Upper lobe of left lung (tissue), 6 donors: ENCODE measurements at regions not wholly inside any gene's neighbourhood (a gene's known extent, or its start where the extent isn't known, plus 50 kb on each side); places are given as distances from the start of the nearest gene placed in this dataset.

Source experiments
- ATAC-seq, 2 donors: fragments of 200-7000 bp; cut with Tn5 transposase; one replicate each; pipeline ENCODE4 v1.9.1; 2022; ENCODE audit warnings: mild to moderate bottlenecking in 2 of 2, moderate library complexity in 2 of 2; ENCODE audit not compliant: low FRiP score in 2 of 2
- DNase-seq, 2 donors: peaks; one replicate each; pipeline ENCODE4 v3.0.0-alpha.2; 2019 to 2020
- H3K27ac ChIP-seq, 4 donors: fragments of 200-600 bp; sonication (generic); one replicate each; pipeline ENCODE4 v1.5.1; 2016 to 2019
- H3K27me3 ChIP-seq, 4 donors: fragments of 200-600 bp; sonication (generic); one replicate each; pipeline ENCODE4 v1.5.1; 2017 to 2019
- H3K36me3 ChIP-seq, 4 donors: fragments of 200-600 bp; sonication (generic); one replicate each; pipeline ENCODE4 v1.5.1; 2016 to 2019
- H3K4me1 ChIP-seq, 4 donors: fragments of 200-600 bp; sonication (generic); one replicate each; pipeline ENCODE4 v1.5.1; 2018 to 2019
- H3K4me3 ChIP-seq, 4 donors: fragments of 200-600 bp; sonication (generic); one replicate each; pipeline ENCODE4 v1.5.1; 2017 to 2019; ENCODE audit warnings: mild to moderate bottlenecking in 2 of 4, moderate library complexity in 1 of 4
- H3K9me3 ChIP-seq, 4 donors: fragments of 200-600 bp; sonication (generic); one replicate each; pipeline ENCODE4 v1.5.1; 2018 to 2019
- CTCF ChIP-seq, 6 experiments: fragments of 450-650 bp in 4 of 6; fragments of 200-600 bp in 2 of 6; sonication (generic) in 2 of 6; IDR thresholded peaks; one replicate each; pipeline ENCODE4 v1.5.1; 2016 to 2019; ENCODE audit warnings: antibody characterized with exemption in 6 of 6
- EP300 ChIP-seq, 4 donors: sonication (generic); formaldehyde crosslinking; IDR thresholded peaks; one replicate each; pipeline ENCODE4 v1.5.1; 2017; ENCODE audit warnings: antibody characterized with exemption in 4 of 4, control low read depth in 2 of 4
- POLR2A ChIP-seq, 4 donors: fragments of 450-650 bp; IDR thresholded peaks; one replicate each; pipeline ENCODE4 v1.5.1; 2016 to 2017; ENCODE audit warnings: antibody characterized with exemption in 4 of 4, mild to moderate bottlenecking in 2 of 4
- POLR2AphosphoS5 ChIP-seq, 2 donors: sonication (generic); formaldehyde crosslinking; IDR thresholded peaks; one replicate each; pipeline ENCODE4 v1.5.1; 2017; ENCODE audit warnings: antibody characterized with exemption in 2 of 2
- WGBS, 2 donors: methylation state at CpG; one replicate each; pipeline ENCODE4 v1.1.5; 2017 to 2018; 5-methylcytosine and 5-hydroxymethylcytosine counted together
- donor health status: DM: no; HTN: no; CAD: no; lungs with moderate emphysema.
- donor health status: DM: no; HTN: yes; CAD: no; lungs with severe emphysema.

- WGBS, 2 donors = 96% methylated on average over 4 of the region's 4 CpGs
- no peak for DNase-seq
These were observed 514.5 kb downstream of the PREX1 start for GRCh38 chr20:48313324-48313723.

GRCh38 chr20:48311956-48312355 is 515.8 kb downstream of the PREX1 start:
- Histone ChIP-seq H3K4me1 (peaks cover 0 to 3% (median 0%) of the 10 kb centered on the region in 4 donors), H3K9me3 (no peaks in the 10 kb centered on the region), H3K27ac (no peak overlapping the region), H3K36me3 (no peaks in the 10 kb centered on the region), H3K27me3 (no peaks in the 10 kb centered on the region), H3K4me3 (no peak overlapping the region)
- no peak for TF ChIP-seq EP300 (IDR thresholded peaks at IDR 0.05)
- TF ChIP-seq POLR2A (IDR thresholded peaks at IDR 0.05) = no peak
- no peak for TF ChIP-seq POLR2AphosphoS5 (IDR thresholded peaks at IDR 0.05)
- TF ChIP-seq CTCF (IDR thresholded peaks at IDR 0.05) = no peak
- ATAC-seq (no peak), DNase-seq (no peak)
- 34 to 40% methylated on average over 2 of the region's 2 CpGs for WGBS, 2 donors

More at GRCh38 chr20:48313324-48313723, 514.5 kb downstream of the PREX1 start:
- H3K4me3 ChIP-seq = no peak overlapping the region
- ATAC-seq = no peak
- H3K4me1 ChIP-seq = peaks cover 0 to 3% (median 0%) of the 10 kb centered on the region in 4 donors
- no peaks in the 10 kb centered on the region for H3K36me3 ChIP-seq
- TF ChIP-seq POLR2A (IDR thresholded peaks at IDR 0.05) (no peak), CTCF (IDR thresholded peaks at IDR 0.05) (no peak), POLR2AphosphoS5 (IDR thresholded peaks at IDR 0.05) (no peak), EP300 (IDR thresholded peaks at IDR 0.05) (no peak)
- no peak overlapping the region for H3K27ac ChIP-seq
- H3K9me3 ChIP-seq = no peaks in the 10 kb centered on the region
- no peaks in the 10 kb centered on the region for H3K27me3 ChIP-seq

- Histone ChIP-seq H3K36me3 (no peaks in the 10 kb centered on the region), H3K27me3 (no peaks in the 10 kb centered on the region), H3K9me3 (no peaks in the 10 kb centered on the region), H3K4me3 (no peak overlapping the region), H3K27ac (no peak overlapping the region), H3K4me1 (peaks cover 0 to 3% (median 0%) of the 10 kb centered on the region in 4 donors)
- WGBS, 2 donors = 70% methylated on average over 11 of the region's 11 CpGs
- TF ChIP-seq POLR2AphosphoS5 (IDR thresholded peaks at IDR 0.05) = no peak
- no peak for TF ChIP-seq CTCF (IDR thresholded peaks at IDR 0.05)
- no peak for TF ChIP-seq EP300 (IDR thresholded peaks at IDR 0.05)
- no peak for TF ChIP-seq POLR2A (IDR thresholded peaks at IDR 0.05)
- ATAC-seq (no peak), DNase-seq (no peak)
These were observed 517.5 kb downstream of the PREX1 start for GRCh38 chr20:48310305-48310704.

- ATAC-seq = no peak
- peaks cover 0 to 3% (median 0%) of the 10 kb centered on the region in 4 donors for H3K4me1 ChIP-seq
- WGBS, 2 donors = 67 to 85% methylated on average over 5 of the region's 5 CpGs
These were observed 518.5 kb downstream of the PREX1 start for GRCh38 chr20:48309293-48309692.

More at GRCh38 chr20:48309293-48309692, 518.5 kb downstream of the PREX1 start:
- H3K27me3 ChIP-seq = no peaks in the 10 kb centered on the region
- H3K36me3 ChIP-seq = no peaks in the 10 kb centered on the region
- H3K9me3 ChIP-seq = no peaks in the 10 kb centered on the region
- TF ChIP-seq POLR2AphosphoS5 (IDR thresholded peaks at IDR 0.05) = no peak
- TF ChIP-seq EP300 (IDR thresholded peaks at IDR 0.05) = no peak
- no peak for TF ChIP-seq POLR2A (IDR thresholded peaks at IDR 0.05)
- no peak for TF ChIP-seq CTCF (IDR thresholded peaks at IDR 0.05)
- H3K27ac ChIP-seq = no peak overlapping the region
- DNase-seq = no peak
- no peak overlapping the region for H3K4me3 ChIP-seq
